SK-N-MC (cell line): ENCODE measurements at regions not wholly inside any gene's neighbourhood (a gene's known extent, or its start where the extent isn't known, plus 50 kb on each side); places are given as distances from the start of the nearest gene placed in this dataset.

ENCODE experiments used
- EZH2 ChIP-seq: fragments of 200-600 bp; sonication (generic); IDR thresholded peaks from one replicate; pipeline ENCODE4 v1.6.1; 2017; ENCODE audit warnings: antibody characterized with exemption
- FOXP2 ChIP-seq: optimal IDR thresholded peaks from 2 replicates; pipeline ENCODE3; 2011; ENCODE audit warnings: mild to moderate bottlenecking, moderate library complexity; ENCODE audit not compliant: insufficient read depth; ENCODE audit errors: extremely low read length, control extremely low read depth
- POLR2AphosphoS5 ChIP-seq: IDR thresholded peaks from 2 replicates; pipeline ENCODE4 v1.6.1; 2012; ENCODE audit warnings: mild to moderate bottlenecking, low read depth, low read length, borderline replicate concordance

- TF ChIP-seq EZH2 (no peak), POLR2AphosphoS5 (no peak), FOXP2 (no peak)
Observed at GRCh38 chr6:150705392-150705791, 105.7 kb downstream of the PLEKHG1 start.
